Right lobe of liver (tissue), 6 donors: ENCODE measurements at regions not wholly inside any gene's neighbourhood (a gene's known extent, or its start where the extent isn't known, plus 50 kb on each side); places are given as distances from the start of the nearest gene placed in this dataset.
A peak's percentile ranks its signal among the peaks of the same experiment; 100 is the strongest.
"Not testable (repeated sequence)": the region's sequence is repeated elsewhere in the genome, so short reads cannot be mapped to it uniquely, and the experiment has no call there.

Experiments used
- ATAC-seq, 4 donors: fragments of 200-7000 bp; cut with Tn5 transposase; one replicate each; pipeline ENCODE4 v1.9.1; 2020; ENCODE audit warnings: mild to moderate bottlenecking in 4 of 4, moderate library complexity in 4 of 4
- DNase-seq, 3 donors: peaks; one replicate each; pipeline ENCODE4 v3.0.0-alpha.2; 2020
- H3K27ac ChIP-seq, 3 donors: fragments of 200-600 bp; one replicate each; pipeline ENCODE4 v1.8.0; 2022
- H3K27me3 ChIP-seq, 2 donors: fragments of 200-600 bp; one replicate each; pipeline ENCODE4 v1.8.0; 2022
- H3K36me3 ChIP-seq, 4 donors: fragments of 200-600 bp; sonication (generic) in 1 of 4; one replicate each; pipeline versions ENCODE4 v1.5.1 to v1.8.0; 2017 to 2022; ENCODE audit warnings: control low read depth in 1 of 4
- H3K4me1 ChIP-seq, 4 donors: fragments of 200-600 bp; sonication (generic) in 1 of 4; one replicate each; pipeline versions ENCODE4 v1.5.1 to v1.8.0; 2017 to 2022; ENCODE audit warnings: control low read depth in 1 of 4
- H3K4me3 ChIP-seq, 3 donors: fragments of 200-600 bp; one replicate each; pipeline ENCODE4 v1.8.0; 2022
- H3K9me3 ChIP-seq, 4 donors: fragments of 200-600 bp; sonication (generic) in 1 of 4; one replicate each; pipeline versions ENCODE4 v1.5.1 to v1.8.0; 2017 to 2022; ENCODE audit warnings: control low read depth in 1 of 4
- WGBS: methylation state at CpG from one replicate; pipeline ENCODE4 v1.1.6; 2018; ENCODE audit warnings: low coverage, low lambda C conversion rate; ENCODE audit not compliant: insufficient coverage; ENCODE audit errors: missing lambda C conversion rate; 5-methylcytosine and 5-hydroxymethylcytosine counted together
- intact Hi-C, 2 donors: fragments of 100-400 bp; cut with DNase I; formaldehyde crosslinking; loops; one replicate each; pipeline versions ENCODE4 v1.11.2 to v1.14.1; 2022
- donor health status: DM: no; HTN: yes; CAD: no.
- donor health status: DM: no; HTN: no; CAD: no.
- donor health status: DM: no; HTN: no; CAD: no.
- donor health status: DM: no; HTN: yes; CAD: no.
- donor health status: DM: no; HTN: yes; CAD: no.

DNA sequence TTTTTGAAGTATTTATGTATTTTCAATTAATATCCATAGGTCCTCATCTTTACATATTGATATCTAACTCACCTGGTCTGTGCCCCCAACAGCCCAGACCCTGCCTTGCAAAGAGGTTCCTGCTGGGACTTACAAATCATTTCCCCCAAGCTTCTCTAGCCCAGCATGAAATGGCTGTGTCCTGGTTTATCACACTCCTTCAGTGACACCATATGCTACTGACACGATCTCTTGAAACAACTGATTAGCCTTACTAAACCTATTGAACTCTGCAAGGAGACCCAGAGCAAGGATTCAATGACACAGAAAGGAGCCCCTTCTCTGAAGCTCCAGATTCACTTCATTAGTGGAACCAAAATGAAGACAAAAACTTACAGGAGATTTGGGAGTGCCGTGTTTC is 507.4 kb downstream of the TP53TG3F start:
- H3K4me3 ChIP-seq, H3K9me3 ChIP-seq, ATAC-seq, intact Hi-C loops, H3K4me1 ChIP-seq, DNase-seq, H3K27me3 ChIP-seq, H3K36me3 ChIP-seq, H3K27ac ChIP-seq: not testable (repeated sequence)
- WGBS = 63% methylated on average over 1 of the region's 2 CpGs

DNA sequence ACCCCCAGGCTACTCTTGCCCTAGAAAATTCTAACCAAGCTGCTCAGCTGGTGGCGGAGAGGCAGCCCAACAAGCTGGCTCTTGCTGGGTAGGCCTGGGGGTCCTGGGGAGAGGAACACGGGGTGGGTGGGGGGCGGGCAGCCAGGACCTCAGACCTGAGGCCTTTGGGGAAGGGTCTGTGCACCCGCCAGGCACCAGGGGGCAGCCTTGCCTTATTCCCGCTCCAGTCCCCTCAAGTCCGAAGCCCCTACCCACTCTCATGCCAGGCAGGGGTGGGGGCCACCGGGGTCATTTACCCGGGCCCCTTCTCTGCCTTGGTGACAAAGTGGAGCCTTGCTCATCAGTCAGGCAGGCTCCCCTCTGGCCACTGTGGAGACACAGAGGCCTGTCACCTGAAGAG is 515.1 kb downstream of the TP53TG3F start:
- H3K9me3 ChIP-seq, intact Hi-C loops, H3K4me3 ChIP-seq, H3K4me1 ChIP-seq, DNase-seq, H3K36me3 ChIP-seq, H3K27me3 ChIP-seq, H3K27ac ChIP-seq, ATAC-seq: not testable (repeated sequence)
- no CpG with 5 or more reads among the region's 8 CpGs for WGBS

DNA sequence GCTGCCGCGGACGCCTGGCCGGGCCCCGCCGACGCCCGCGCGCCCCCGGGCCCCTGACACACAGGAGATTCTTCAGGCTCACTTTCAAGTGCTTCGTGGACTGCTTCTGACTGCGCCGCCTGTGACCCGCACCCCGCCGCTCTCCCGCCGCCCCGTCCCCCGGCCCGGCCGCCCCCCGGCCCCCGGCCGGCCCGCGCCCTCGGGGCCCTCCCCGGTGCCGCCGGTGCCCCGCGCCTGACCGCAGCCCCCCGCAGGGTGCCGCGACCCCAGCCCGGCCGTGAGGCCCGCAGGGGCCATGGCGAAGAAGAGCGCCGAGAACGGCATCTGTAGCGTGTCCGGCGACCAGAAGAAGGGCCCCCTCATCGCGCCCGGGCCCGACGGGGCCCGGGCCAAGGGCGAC is 516.3 kb downstream of the TP53TG3F start:
- WGBS = no CpG with 5 or more reads among the region's 55 CpGs
- H3K27ac ChIP-seq, H3K36me3 ChIP-seq, H3K4me1 ChIP-seq, ATAC-seq, H3K9me3 ChIP-seq, intact Hi-C loops, H3K4me3 ChIP-seq, DNase-seq, H3K27me3 ChIP-seq: not testable (repeated sequence)

DNA sequence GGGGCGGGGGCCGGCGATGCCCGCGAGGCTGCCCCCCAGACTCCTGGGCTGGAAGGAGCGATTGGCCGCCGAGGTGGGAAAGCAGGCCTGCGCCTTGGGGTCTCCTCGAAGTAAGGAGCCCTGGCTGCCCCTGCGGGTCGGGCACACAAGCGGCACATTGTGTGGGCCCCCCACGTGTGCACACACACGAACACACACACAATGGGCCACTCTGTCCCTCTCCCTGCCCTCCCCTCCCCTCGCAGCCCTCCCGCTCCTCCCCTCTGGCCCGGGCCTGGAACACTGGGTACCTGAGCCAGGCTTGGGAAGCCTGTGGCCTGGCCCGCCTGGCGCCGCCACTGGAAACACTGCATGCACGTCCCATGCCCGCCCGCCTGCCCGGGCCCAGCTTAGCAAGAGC is 517.1 kb downstream of the TP53TG3F start:
- intact Hi-C loops, H3K9me3 ChIP-seq, DNase-seq, H3K27ac ChIP-seq, H3K36me3 ChIP-seq, H3K4me1 ChIP-seq, ATAC-seq, H3K27me3 ChIP-seq, H3K4me3 ChIP-seq: not testable (repeated sequence)
- WGBS = 100% methylated on average over 3 of the region's 25 CpGs

DNA sequence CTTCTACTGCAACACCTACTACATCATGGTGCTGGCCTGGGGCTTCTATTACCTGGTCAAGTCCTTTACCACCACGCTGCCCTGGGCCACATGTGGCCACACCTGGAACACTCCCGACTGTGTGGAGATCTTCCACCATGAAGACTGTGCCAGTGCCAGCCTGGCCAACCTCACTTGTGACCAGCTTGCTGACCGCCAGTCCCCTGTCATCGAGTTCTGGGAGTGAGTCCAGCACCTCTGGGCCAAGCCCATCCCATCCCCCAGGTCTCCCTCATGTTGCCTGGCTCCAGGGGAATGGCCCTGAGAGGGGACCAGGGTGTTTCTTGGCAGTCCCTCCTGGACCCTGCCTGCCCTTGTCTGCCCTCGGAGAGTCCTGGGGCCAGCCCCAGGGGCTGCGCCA is 519.4 kb downstream of the TP53TG3F start:
- not testable (repeated sequence) for DNase-seq
- ATAC-seq = peak in 1 of 4 donors; percentile 30

DNA sequence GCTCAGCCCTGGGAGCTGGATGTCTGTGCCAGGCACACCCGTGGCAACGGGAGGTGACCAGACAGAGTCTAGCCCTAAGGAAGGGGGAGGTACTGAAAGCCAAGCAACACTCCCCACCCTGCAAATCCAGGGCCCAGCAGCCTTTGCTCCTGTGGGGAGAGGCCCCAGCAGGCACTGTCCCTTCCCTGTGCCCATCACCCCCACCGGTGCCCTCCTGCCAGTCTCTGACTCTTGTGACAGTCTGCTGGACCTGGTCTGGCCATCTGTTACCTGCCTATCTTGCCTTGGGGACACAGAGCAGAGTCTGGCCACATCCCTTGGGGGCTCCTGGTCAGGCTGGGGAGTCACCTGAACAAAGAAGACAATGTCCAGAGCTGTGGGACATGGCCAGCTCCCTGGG is 520.2 kb downstream of the TP53TG3F start:
- H3K9me3 ChIP-seq, H3K4me3 ChIP-seq, H3K4me1 ChIP-seq, H3K36me3 ChIP-seq, DNase-seq, H3K27me3 ChIP-seq, H3K27ac ChIP-seq, ATAC-seq, intact Hi-C loops: not testable (repeated sequence)
- no CpG with 5 or more reads among the region's 3 CpGs for WGBS

More for the DNA sequence above, 519.4 kb downstream of the TP53TG3F start:
- H3K27ac ChIP-seq, H3K27me3 ChIP-seq, H3K36me3 ChIP-seq, H3K4me3 ChIP-seq, H3K4me1 ChIP-seq, intact Hi-C loops, H3K9me3 ChIP-seq: not testable (repeated sequence)
- WGBS = no CpG with 5 or more reads among the region's 6 CpGs

DNA sequence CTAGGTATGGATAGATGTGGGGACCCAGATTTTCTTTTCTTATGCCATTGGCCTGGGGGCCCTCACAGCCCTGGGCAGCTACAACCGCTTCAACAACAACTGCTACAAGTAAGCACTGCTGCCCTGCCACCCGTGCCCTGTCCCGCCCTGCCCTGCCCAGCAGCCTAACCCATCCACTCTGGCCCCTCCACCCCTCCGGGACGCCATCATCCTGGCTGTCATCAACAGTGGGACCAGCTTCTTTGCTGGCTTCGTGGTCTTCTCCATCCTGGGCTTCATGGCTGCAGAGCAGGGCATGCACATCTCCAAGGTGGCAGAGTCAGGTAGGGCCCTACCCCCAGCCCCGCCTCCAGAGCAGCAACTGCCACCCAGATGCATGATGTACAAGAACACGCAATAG is 521.3 kb downstream of the TP53TG3F start:
- H3K36me3 ChIP-seq, H3K4me1 ChIP-seq, H3K9me3 ChIP-seq, intact Hi-C loops, ATAC-seq, H3K4me3 ChIP-seq, H3K27me3 ChIP-seq, DNase-seq, H3K27ac ChIP-seq: not testable (repeated sequence)
- no CpG with 5 or more reads among the region's 8 CpGs for WGBS

DNA sequence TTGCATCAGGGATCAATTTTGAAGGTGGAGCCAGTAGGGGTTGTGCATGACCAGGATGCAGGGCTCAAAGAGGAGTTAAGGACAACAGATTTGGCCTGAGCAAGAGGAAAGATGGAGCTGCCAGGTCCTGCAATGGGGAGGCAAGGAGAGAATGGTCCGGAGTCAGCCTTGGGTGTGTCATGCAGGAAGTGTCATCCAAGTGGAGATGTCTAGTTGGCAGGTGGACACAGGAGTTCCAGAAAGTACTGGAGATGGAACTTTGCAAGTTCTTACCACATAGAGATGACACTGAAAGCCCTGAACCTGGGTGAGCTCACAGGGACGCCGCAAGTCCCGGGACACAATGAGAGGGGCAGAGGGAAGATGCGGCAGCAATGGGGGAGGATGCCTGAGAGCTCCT is 525.0 kb downstream of the TP53TG3F start:
- intact Hi-C loops, H3K36me3 ChIP-seq, H3K27me3 ChIP-seq, H3K4me3 ChIP-seq, H3K27ac ChIP-seq, H3K9me3 ChIP-seq, ATAC-seq, DNase-seq, H3K4me1 ChIP-seq: not testable (repeated sequence)
- WGBS = no CpG with 5 or more reads among the region's 5 CpGs

DNA sequence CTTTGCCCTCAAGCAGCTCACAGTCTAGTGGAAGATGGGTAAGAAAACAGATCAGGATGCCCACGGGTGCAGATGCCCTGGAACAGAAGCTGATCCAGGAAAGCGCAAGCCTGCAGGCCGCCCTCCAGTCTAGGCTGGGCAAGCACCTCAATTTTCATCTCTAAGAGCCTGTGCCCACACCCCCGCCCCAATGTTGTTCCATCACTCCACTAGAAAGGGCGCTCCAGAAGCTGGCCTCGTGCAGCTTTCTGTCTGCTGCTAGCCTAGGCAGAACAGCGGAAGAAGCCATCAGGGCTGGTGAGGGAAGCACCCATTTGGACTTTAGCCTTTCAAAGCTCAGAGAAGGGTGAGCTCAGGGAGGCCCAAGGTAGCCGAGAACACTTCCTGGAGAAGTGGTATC is 527.1 kb downstream of the TP53TG3F start:
- H3K27me3 ChIP-seq, DNase-seq, H3K4me3 ChIP-seq, H3K27ac ChIP-seq, H3K36me3 ChIP-seq, ATAC-seq, H3K9me3 ChIP-seq, H3K4me1 ChIP-seq, intact Hi-C loops: not testable (repeated sequence)
- WGBS = no CpG with 5 or more reads among the region's 8 CpGs

DNA sequence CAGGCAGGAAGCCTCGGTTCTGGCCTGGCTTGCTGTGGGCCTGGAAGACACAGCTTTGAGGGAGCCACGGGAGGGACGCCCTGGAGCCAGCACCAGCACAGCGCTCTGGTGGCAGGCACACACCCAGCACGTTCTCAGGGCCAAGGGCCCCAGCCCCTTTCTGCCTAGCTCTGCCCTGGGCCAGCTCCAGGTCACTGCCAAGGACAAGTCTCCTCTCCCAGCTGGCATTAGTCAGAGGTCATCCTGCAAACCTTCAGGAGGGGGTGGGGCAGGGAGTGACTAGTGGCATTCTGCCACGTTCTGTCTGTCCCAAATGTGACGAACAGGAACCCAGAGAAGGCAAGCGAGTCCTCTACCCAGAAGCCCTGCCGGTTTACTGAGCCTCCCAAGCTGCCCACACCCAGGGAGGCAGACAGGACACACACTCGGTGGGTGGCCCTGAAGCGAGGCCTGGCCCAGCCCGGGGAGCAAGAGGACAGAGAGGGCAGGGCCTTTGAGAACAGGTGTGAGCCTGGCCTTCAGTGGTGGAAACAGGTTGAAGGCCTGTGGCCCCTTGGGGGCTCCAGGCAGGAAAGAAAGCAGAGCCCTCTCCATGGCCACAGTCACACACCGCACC is 528.0 kb downstream of the TP53TG3F start:
- DNase-seq, ATAC-seq, H3K36me3 ChIP-seq, intact Hi-C loops, H3K4me3 ChIP-seq, H3K27me3 ChIP-seq, H3K9me3 ChIP-seq, H3K4me1 ChIP-seq, H3K27ac ChIP-seq: not testable (repeated sequence)
- WGBS = no CpG with 5 or more reads among the region's 13 CpGs

DNA sequence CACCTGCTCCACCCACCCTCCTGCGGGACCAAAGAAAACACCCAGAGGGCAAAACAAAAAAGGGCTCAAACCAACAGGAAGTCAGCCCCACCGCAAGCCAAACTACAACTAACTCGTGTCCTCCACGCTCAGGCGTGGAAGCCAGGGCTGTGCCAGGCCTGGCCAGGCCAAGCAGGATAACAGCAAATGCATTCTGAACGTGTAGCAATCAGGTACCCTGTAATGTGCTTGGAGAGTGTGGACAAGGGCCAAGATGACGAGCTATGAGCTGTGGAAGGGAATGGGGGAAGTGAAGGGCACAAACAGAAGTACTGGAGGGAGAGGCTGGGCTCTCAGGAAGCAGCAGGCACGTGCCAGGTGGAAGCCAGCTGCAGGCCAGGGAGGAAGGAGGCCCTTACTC is 528.6 kb downstream of the TP53TG3F start:
- intact Hi-C loops, H3K27ac ChIP-seq, H3K4me1 ChIP-seq, DNase-seq, ATAC-seq, H3K36me3 ChIP-seq, H3K27me3 ChIP-seq, H3K4me3 ChIP-seq, H3K9me3 ChIP-seq: not testable (repeated sequence)
- no CpG with 5 or more reads among the region's 8 CpGs for WGBS

DNA sequence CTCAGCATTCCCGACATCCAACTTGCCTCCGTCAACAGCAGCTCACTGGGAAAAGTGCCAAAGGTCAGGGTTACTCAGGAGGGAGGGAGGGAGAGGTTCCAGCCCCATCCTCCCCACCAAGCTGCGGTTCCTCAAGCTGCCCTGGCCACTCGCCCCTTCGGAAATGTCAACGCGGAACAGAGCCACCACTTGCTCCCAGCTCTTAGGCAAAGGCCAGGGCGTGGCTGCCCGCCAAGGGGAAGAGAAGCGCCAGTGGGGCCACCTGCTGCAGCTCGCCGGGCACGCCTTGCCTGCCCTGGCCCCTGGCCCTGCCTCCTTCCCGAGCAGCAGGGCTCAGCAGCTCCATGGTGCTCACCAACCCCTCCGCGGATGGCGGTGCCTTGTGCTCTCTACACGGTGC is 531.1 kb downstream of the TP53TG3F start:
- intact Hi-C loops, H3K27ac ChIP-seq, H3K4me3 ChIP-seq, H3K36me3 ChIP-seq, ATAC-seq, H3K27me3 ChIP-seq, DNase-seq, H3K4me1 ChIP-seq, H3K9me3 ChIP-seq: not testable (repeated sequence)
- WGBS = no CpG with 5 or more reads among the region's 18 CpGs
